ENCODE measurements at regions not wholly inside any gene's neighbourhood (a gene's known extent, or its start where the extent isn't known, plus 50 kb on each side); places are given as distances from the start of the nearest gene placed in this dataset.

DNA sequence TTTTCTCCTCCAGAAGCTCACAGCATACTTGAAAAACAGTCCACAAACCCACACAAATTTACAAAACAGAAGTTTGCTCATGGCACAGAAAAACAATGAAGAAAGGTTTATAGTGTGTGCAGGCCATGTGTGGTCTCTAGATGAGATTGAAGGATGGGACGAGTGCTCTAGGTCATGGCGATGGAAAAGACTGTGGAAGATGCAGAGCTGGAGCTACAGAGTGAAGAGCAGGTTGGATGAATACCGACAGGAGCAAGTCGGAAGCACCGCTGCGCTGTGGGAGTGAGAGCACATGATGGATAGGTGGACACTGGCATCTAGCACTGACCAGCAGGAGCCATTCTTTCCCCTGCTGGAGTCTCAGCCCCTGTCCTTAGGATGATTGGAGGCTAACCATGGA lies 534.7 kb upstream of the RAB6C start (continued):
- TF ChIP-seq CTCF (IDR thresholded peaks at IDR 0.05; ENCODE audit: low read depth, low read length, missing input control), result no peak

- no peak for DNase-seq (ENCODE audit: low spot score)
- H3K9me3 ChIP-seq (ENCODE audit: control insufficient read depth in 4 of 4, low read length in 3 of 4), result no peaks in the 10 kb centered on the region
- TF ChIP-seq SP1 (IDR thresholded peaks at IDR 0.05), result no peak
- TF ChIP-seq YY1 (IDR thresholded peaks at IDR 0.05), result no peak
- no peak for TF ChIP-seq HNF4G (IDR thresholded peaks at IDR 0.05)
- no peak for TF ChIP-seq RAD21 (IDR thresholded peaks at IDR 0.05)
- TF ChIP-seq HNF4A (conservative IDR thresholded peaks at IDR 0.05), result no peak
- no peak for TF ChIP-seq REST (IDR thresholded peaks at IDR 0.05)
- no peak for TF ChIP-seq JUND (IDR thresholded peaks at IDR 0.05)
- TF ChIP-seq EGR1 (IDR thresholded peaks at IDR 0.05; ENCODE audit: low read depth in 2 of 2), result no peak
- no peak for TF ChIP-seq FOXA1 (IDR thresholded peaks at IDR 0.05)
- TF ChIP-seq CTCF (IDR thresholded peaks at IDR 0.05; ENCODE audit: low read depth, low read length, missing input control), result no peak
- no peak for TF ChIP-seq TAF1 (conservative IDR thresholded peaks at IDR 0.05)
- no peak for TF ChIP-seq GABPA (IDR thresholded peaks at IDR 0.05 in 1 of 2, conservative IDR thresholded peaks at IDR 0.05 in 1 of 2)
- TF ChIP-seq MAX (IDR thresholded peaks at IDR 0.05), result no peak
- no peak for TF ChIP-seq NR2F2 (IDR thresholded peaks at IDR 0.05)
- no peak for TF ChIP-seq ZBTB33 (IDR thresholded peaks at IDR 0.05)
- no peak for TF ChIP-seq FOXA2 (IDR thresholded peaks at IDR 0.05)
- no peak overlapping the region for H3K4me3 ChIP-seq (ENCODE audit: low read depth in 1 of 3, low read length in 3 of 3)
- no peaks in the 10 kb centered on the region for H3K36me3 ChIP-seq (ENCODE audit: control insufficient read depth in 4 of 4, insufficient read depth in 3 of 4, low read depth in 1 of 4, low read length in 3 of 4)
- no peaks in the 10 kb centered on the region for H3K4me1 ChIP-seq (ENCODE audit: control insufficient read depth in 4 of 4, insufficient read depth in 4 of 4, low read length in 3 of 4)
- no peak overlapping the region for H3K27ac ChIP-seq (ENCODE audit: low read depth in 1 of 2, low read length in 2 of 2)
- WGBS, result 55% methylated on average over 3 of the region's 3 CpGs
- H3K27me3 ChIP-seq (ENCODE audit: control insufficient read depth in 4 of 4, insufficient read depth in 4 of 4, low read length in 3 of 4), result no peaks in the 10 kb centered on the region
- H3K9ac ChIP-seq (ENCODE audit: low read depth in 1 of 2, low read length in 2 of 2), result no peak overlapping the region
Observed at GRCh38 chr2:129456691-129457090, 522.8 kb upstream of the RAB6C start.

All from liver (tissue), 8 donors.